ENCODE measurements at regions not wholly inside any gene's neighbourhood (a gene's known extent, or its start where the extent isn't known, plus 50 kb on each side); places are given as distances from the start of the nearest gene placed in this dataset.

DNA sequence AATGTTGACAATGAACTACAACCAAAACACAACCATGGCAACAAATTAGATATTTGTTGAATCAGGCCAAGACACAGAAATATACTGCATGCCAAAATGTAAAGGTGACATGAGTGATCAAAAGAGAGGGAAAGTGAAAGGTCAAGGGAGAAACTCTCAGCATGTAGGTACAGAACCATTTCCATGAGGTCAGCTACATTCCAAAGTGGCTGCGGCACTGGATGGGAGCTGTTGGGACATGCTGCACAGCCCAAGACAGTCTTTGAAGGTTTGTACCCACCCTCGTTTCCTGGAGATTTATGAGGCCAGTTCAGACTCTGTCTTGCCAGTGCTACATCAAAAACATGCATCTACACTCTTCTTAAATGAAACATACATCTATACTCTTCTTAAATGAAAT lies 579.9 kb downstream of the BMP2 start:
- TF ChIP-seq, protein P1, sequence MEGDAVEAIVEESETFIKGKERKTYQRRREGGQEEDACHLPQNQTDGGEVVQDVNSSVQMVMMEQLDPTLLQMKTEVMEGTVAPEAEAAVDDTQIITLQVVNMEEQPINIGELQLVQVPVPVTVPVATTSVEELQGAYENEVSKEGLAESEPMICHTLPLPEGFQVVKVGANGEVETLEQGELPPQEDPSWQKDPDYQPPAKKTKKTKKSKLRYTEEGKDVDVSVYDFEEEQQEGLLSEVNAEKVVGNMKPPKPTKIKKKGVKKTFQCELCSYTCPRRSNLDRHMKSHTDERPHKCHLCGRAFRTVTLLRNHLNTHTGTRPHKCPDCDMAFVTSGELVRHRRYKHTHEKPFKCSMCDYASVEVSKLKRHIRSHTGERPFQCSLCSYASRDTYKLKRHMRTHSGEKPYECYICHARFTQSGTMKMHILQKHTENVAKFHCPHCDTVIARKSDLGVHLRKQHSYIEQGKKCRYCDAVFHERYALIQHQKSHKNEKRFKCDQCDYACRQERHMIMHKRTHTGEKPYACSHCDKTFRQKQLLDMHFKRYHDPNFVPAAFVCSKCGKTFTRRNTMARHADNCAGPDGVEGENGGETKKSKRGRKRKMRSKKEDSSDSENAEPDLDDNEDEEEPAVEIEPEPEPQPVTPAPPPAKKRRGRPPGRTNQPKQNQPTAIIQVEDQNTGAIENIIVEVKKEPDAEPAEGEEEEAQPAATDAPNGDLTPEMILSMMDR (IDR thresholded peaks at IDR 0.05), result no peak
- no peak for TF ChIP-seq TCF7L2 (IDR thresholded peaks at IDR 0.05; ENCODE audit: low read depth, low read length)
- no peak for TF ChIP-seq POLR2AphosphoS5 (IDR thresholded peaks at IDR 0.05; ENCODE audit: low read depth, low read length)
- TF ChIP-seq, protein P2, sequence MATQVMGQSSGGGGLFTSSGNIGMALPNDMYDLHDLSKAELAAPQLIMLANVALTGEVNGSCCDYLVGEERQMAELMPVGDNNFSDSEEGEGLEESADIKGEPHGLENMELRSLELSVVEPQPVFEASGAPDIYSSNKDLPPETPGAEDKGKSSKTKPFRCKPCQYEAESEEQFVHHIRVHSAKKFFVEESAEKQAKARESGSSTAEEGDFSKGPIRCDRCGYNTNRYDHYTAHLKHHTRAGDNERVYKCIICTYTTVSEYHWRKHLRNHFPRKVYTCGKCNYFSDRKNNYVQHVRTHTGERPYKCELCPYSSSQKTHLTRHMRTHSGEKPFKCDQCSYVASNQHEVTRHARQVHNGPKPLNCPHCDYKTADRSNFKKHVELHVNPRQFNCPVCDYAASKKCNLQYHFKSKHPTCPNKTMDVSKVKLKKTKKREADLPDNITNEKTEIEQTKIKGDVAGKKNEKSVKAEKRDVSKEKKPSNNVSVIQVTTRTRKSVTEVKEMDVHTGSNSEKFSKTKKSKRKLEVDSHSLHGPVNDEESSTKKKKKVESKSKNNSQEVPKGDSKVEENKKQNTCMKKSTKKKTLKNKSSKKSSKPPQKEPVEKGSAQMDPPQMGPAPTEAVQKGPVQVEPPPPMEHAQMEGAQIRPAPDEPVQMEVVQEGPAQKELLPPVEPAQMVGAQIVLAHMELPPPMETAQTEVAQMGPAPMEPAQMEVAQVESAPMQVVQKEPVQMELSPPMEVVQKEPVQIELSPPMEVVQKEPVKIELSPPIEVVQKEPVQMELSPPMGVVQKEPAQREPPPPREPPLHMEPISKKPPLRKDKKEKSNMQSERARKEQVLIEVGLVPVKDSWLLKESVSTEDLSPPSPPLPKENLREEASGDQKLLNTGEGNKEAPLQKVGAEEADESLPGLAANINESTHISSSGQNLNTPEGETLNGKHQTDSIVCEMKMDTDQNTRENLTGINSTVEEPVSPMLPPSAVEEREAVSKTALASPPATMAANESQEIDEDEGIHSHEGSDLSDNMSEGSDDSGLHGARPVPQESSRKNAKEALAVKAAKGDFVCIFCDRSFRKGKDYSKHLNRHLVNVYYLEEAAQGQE (IDR thresholded peaks at IDR 0.05; ENCODE audit: insufficient read depth in 1 of 2, low read depth in 2 of 2, low read length in 1 of 2), result no peak

All from Panc1 (cell line).